ENCODE measurements at regions not wholly inside any gene's neighbourhood (a gene's known extent, or its start where the extent isn't known, plus 50 kb on each side); places are given as distances from the start of the nearest gene placed in this dataset. TPM values are rescaled to one million over a fixed set of nuclear protein-coding genes. Genes with fewer than 3 reads are reported as not detected.

DNA sequence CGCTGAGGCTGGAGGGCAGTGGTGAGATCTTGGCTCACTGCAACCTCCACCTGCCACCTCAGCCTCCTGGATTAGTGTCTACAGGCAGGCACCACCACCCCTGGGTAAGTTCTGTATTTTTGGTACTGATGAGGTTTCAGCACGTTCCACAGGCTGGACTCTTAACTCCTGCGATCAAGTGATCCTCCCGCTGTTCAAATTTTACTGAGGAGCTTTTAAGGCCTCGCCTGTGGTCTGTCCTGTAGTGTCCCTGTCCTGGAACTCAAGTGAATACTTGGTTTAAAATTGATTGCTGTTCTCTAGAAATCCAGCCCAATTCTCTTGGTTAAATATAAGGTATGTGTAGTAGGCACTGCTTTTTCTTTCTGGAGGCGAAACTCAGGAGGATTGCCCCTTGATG lies 65.2 kb downstream of the DPRX start:
- TF ChIP-seq, protein P1, sequence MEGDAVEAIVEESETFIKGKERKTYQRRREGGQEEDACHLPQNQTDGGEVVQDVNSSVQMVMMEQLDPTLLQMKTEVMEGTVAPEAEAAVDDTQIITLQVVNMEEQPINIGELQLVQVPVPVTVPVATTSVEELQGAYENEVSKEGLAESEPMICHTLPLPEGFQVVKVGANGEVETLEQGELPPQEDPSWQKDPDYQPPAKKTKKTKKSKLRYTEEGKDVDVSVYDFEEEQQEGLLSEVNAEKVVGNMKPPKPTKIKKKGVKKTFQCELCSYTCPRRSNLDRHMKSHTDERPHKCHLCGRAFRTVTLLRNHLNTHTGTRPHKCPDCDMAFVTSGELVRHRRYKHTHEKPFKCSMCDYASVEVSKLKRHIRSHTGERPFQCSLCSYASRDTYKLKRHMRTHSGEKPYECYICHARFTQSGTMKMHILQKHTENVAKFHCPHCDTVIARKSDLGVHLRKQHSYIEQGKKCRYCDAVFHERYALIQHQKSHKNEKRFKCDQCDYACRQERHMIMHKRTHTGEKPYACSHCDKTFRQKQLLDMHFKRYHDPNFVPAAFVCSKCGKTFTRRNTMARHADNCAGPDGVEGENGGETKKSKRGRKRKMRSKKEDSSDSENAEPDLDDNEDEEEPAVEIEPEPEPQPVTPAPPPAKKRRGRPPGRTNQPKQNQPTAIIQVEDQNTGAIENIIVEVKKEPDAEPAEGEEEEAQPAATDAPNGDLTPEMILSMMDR (IDR thresholded peaks at IDR 0.05) = no peak
- H3K9me3 Mint-ChIP-seq = peaks cover 31% of the 10 kb centered on the region
- no peaks in the 10 kb centered on the region for H3K27me3 Mint-ChIP-seq (ENCODE audit: insufficient read depth)
- 0 out of 2 replicates have a peak, but pooled peaks cover 9% of the 10 kb centered on the region for H3K36me3 Mint-ChIP-seq (ENCODE audit: low read depth)
- no peak overlapping the region for H3K4me3 Mint-ChIP-seq
- DNase-seq = no peak
- H3K4me1 Mint-ChIP-seq (ENCODE audit: low read depth) = no peaks in the 10 kb centered on the region
- no peak overlapping the region for H3K27ac Mint-ChIP-seq

DNA sequence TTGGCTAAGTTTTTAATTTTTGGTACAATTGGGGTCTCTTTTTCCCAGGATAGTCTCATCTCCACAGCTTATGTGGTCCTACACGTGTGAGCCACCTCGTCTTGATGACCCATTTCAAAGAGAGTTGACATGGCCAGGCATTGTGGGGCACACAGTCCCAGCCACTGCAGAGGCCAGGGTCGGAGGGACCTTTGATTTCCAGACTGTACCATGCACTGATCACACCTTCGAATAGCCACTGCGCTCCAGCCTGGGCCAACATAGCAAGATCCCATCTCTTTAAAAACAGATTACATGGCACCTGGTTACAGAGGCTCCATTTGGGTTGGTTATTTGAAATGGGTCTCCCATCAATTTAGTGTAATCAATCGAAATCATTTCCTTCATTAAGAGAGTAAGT lies 71.6 kb downstream of the DPRX start:
- H3K27me3 Mint-ChIP-seq (ENCODE audit: insufficient read depth) = peaks cover 2% of the 10 kb centered on the region; the same call in 1 of the 2 replicates
- peaks cover 52% of the 10 kb centered on the region for H3K9me3 Mint-ChIP-seq
- no peak overlapping the region for H3K27ac Mint-ChIP-seq
- DNase-seq = no peak
- TF ChIP-seq, protein P1 (IDR thresholded peaks at IDR 0.05) = no peak
- H3K4me1 Mint-ChIP-seq (ENCODE audit: low read depth) = no peaks in the 10 kb centered on the region
- no peak overlapping the region for H3K4me3 Mint-ChIP-seq
- 0 out of 2 replicates have a peak, but pooled peaks cover 5% of the 10 kb centered on the region for H3K36me3 Mint-ChIP-seq (ENCODE audit: low read depth)

DNA sequence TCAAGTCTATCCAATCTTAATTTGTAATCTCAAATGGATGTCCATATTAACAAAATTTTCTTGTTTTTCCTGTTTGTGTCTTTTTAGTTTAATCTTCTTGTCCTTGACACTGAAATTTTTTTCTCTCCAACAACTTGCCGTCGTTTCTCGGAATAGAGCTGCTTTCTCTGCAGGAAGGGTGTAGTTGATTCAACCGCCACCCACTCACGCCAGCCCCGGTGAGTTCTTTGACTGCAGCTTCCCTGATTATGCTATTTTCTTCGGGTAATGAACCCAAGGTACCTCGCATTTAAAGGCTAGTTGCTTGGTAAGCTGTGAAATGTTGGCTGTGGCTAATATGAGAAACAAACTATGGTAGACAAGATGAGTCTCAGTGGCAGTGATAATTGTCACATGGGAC lies 72.2 kb downstream of the DPRX start:
- no peak for DNase-seq
- TF ChIP-seq, protein P1 (IDR thresholded peaks at IDR 0.05) = no peak
- H3K27me3 Mint-ChIP-seq (ENCODE audit: insufficient read depth) = peaks cover 2% of the 10 kb centered on the region; the same call in 1 of the 2 replicates
- H3K4me1 Mint-ChIP-seq (ENCODE audit: low read depth) = no peaks in the 10 kb centered on the region
- H3K36me3 Mint-ChIP-seq (ENCODE audit: low read depth) = 0 out of 2 replicates have a peak, but pooled peaks cover 5% of the 10 kb centered on the region
- no peak overlapping the region for H3K4me3 Mint-ChIP-seq
- H3K27ac Mint-ChIP-seq = no peak overlapping the region
- peaks cover 55% of the 10 kb centered on the region for H3K9me3 Mint-ChIP-seq

DNA sequence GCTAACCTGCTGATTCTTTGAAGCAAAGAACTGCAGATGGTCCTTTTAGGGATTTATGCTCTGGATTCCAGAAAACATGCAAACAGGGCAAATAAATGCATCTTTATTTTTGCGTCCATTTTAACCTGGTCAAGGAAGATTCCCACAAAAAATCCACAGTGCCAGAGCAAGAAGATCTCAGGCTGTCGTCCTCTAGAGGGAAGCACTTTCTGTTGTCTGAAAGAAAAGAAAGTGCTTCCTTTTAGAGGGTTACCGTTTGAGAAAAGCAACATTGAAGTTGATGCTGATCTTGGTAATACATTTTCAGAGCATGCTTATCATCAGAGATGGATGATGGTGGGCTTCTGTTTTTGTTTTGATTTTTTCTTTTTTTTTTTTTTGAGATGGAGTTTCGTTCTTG lies 75.5 kb downstream of the DPRX start:
- TF ChIP-seq, protein P1 (IDR thresholded peaks at IDR 0.05) = no peak
- H3K4me3 Mint-ChIP-seq = no peak overlapping the region
- no peaks in the 10 kb centered on the region for H3K36me3 Mint-ChIP-seq (ENCODE audit: low read depth)
- H3K4me1 Mint-ChIP-seq (ENCODE audit: low read depth) = no peaks in the 10 kb centered on the region
- peaks cover 4% of the 10 kb centered on the region; the same call in 1 of the 2 replicates for H3K27me3 Mint-ChIP-seq (ENCODE audit: insufficient read depth)
- no peak overlapping the region for H3K27ac Mint-ChIP-seq
- no peak for DNase-seq
- H3K9me3 Mint-ChIP-seq = peaks cover 51% of the 10 kb centered on the region

DNA sequence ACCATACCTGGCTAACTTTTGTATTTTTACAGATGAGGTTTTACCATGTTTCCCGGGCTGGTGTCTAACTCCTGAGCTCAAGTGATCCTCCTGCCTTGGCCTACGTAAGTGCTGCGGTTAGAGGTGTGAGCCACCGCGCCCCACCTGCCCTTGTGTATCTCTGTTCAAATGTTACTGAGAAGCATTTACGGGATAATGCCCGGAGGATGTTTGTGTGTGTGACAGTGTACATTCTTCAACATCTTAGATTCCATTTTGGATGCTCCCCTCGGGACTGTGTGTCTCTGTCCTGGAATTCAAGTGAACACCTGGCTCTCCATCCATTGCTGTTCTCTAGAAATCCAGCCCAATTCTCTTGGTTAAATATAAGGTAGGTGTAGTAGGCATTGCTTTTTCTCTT lies 93.7 kb downstream of the NLRP12 start:
- DNase-seq = no peak
- H3K4me3 Mint-ChIP-seq = no peak overlapping the region
- H3K4me1 Mint-ChIP-seq (ENCODE audit: low read depth) = no peaks in the 10 kb centered on the region
- H3K27ac Mint-ChIP-seq = no peak overlapping the region
- TF ChIP-seq, protein P1 (IDR thresholded peaks at IDR 0.05) = no peak
- H3K27me3 Mint-ChIP-seq (ENCODE audit: insufficient read depth) = peaks cover 2% of the 10 kb centered on the region; the same call in 1 of the 2 replicates
- H3K9me3 Mint-ChIP-seq = peaks cover 54% of the 10 kb centered on the region
- no peaks in the 10 kb centered on the region for H3K36me3 Mint-ChIP-seq (ENCODE audit: low read depth)

Small RNAs in the stretch of these regions (microRNA-seq; reads per million reads assigned to microRNA genes)
- gene MIR516B2 (not detected), gene MIR517A (not detected), gene MIR517B (not detected), gene MIR518B (not detected), gene MIR518C (not detected), gene MIR518E (not detected), gene MIR518F (not detected), gene MIR519D (not detected), gene MIR520B (not detected), gene MIR520C (not detected), gene MIR520D (not detected), gene MIR520G (not detected), gene MIR521-2 (not detected), gene MIR523 (not detected), gene MIR524 (not detected), gene MIR525 (not detected), gene MIR526A1 (not detected), gene MIR526A2 (not detected)

All from HFFc6 (cell line).